ENCODE measurements at regions not wholly inside any gene's neighbourhood (a gene's known extent, or its start where the extent isn't known, plus 50 kb on each side); places are given as distances from the start of the nearest gene placed in this dataset.

DNA sequence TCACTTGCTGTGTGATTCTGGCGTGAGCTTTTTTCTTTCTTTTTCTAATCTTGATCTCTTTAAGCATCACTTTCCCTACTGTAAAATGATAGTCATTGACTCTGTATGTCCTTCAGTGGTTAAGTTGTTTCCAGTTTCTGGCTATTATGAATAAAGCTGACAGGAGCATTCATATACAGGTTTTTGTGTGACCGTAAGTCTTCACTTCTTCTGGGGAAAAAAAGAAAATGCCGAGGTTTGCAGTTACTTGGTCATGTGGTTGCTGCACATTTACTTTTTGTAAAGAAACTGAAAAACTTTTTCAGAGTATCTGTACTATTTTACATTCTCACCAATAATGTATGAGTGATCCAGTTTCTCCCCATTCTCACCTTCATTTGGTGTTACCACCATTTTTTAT is 247.4 kb upstream of the RBMS3 start:
- TF ChIP-seq CTCF (IDR thresholded peaks at IDR 0.05 in 2 of 3, conservative IDR thresholded peaks at IDR 0.05 in 1 of 3; ENCODE audit: control insufficient read depth in 2 of 3, extremely low read depth in 1 of 3, insufficient read depth in 1 of 3, low read depth in 3 of 3, low read length in 3 of 3) (no peak), CBFB (IDR thresholded peaks at IDR 0.05; ENCODE audit: low read depth) (no peak), BMI1 (IDR thresholded peaks at IDR 0.05; ENCODE audit: borderline replicate concordance) (no peak), MXI1 (IDR thresholded peaks at IDR 0.05; ENCODE audit: low read depth, low read length) (no peak), POLR2A (IDR thresholded peaks at IDR 0.05; ENCODE audit: low read depth, low read length) (no peak)

All from GM12878 (cell line).